Dedifferentiated amniotic fluid mesenchymal stem cell (primary cell): ENCODE measurements at regions not wholly inside any gene's neighbourhood (a gene's known extent, or its start where the extent isn't known, plus 50 kb on each side); places are given as distances from the start of the nearest gene placed in this dataset.
A peak's percentile ranks its signal among the peaks of the same experiment; 100 is the strongest.

ENCODE experiments used
- DNase-seq: peaks from one replicate; pipeline ENCODE4 v3.0.0-alpha.2; 2016; ENCODE audit errors: extremely low spot score

GRCh38 chrX:33465137-33465536 lies 253.8 kb upstream of the DMD start:
- no peak for DNase-seq

- DNase-seq: no peak
These were observed 245.8 kb upstream of the DMD start for GRCh38 chrX:33457102-33457501.

- no peak for DNase-seq
These were observed 235.9 kb upstream of the DMD start for GRCh38 chrX:33447285-33447684.

GRCh38 chrX:33434256-33435092 lies 223.1 kb upstream of the DMD start:
- DNase-seq: peak; percentile 40

- DNase-seq: no peak
These were observed 205.0 kb upstream of the DMD start for GRCh38 chrX:33416273-33416805.

- no peak for DNase-seq
These were observed 204.1 kb upstream of the DMD start for GRCh38 chrX:33415459-33415858.

- no peak for DNase-seq
These were observed 174.2 kb upstream of the DMD start for GRCh38 chrX:33385546-33385945.

- DNase-seq: no peak
These were observed 168.5 kb upstream of the DMD start for GRCh38 chrX:33379839-33380238.

GRCh38 chrX:33357606-33358005 lies 146.3 kb upstream of the DMD start:
- no peak for DNase-seq

- DNase-seq: no peak
These were observed 127.9 kb upstream of the DMD start for GRCh38 chrX:33339219-33339618.

GRCh38 chrX:33336783-33337182 lies 125.4 kb upstream of the DMD start:
- no peak for DNase-seq

- DNase-seq: no peak
These were observed 121.9 kb upstream of the DMD start for GRCh38 chrX:33333271-33333670.

GRCh38 chrX:33330798-33331197 lies 119.4 kb upstream of the DMD start:
- no peak for DNase-seq

- DNase-seq: no peak
These were observed 112.8 kb upstream of the DMD start for GRCh38 chrX:33324099-33324498.

- DNase-seq: no peak
These were observed 96.6 kb upstream of the DMD start for GRCh38 chrX:33307911-33308354.

- no peak for DNase-seq
These were observed 87.3 kb upstream of the DMD start for GRCh38 chrX:33298622-33299021.

GRCh38 chrX:33285550-33285949 lies 74.2 kb upstream of the DMD start:
- DNase-seq: no peak

GRCh38 chrX:33277046-33277445 lies 65.7 kb upstream of the DMD start:
- DNase-seq: no peak

GRCh38 chrX:33273535-33273934 lies 62.2 kb upstream of the DMD start:
- no peak for DNase-seq

- DNase-seq: no peak
These were observed 61.6 kb upstream of the DMD start for GRCh38 chrX:33272986-33273385.
